ENCODE measurements at regions not wholly inside any gene's neighbourhood (a gene's known extent, or its start where the extent isn't known, plus 50 kb on each side); places are given as distances from the start of the nearest gene placed in this dataset.

GRCh38 chr16:35793601-35794000, 2334.2 kb downstream of the TP53TG3F start:
- TF ChIP-seq LEF1 (IDR thresholded peaks at IDR 0.05; ENCODE audit: borderline replicate concordance) = no peak
- TF ChIP-seq FOXA1 (IDR thresholded peaks at IDR 0.05) = no peak
- no peak for TF ChIP-seq BHLHE40 (IDR thresholded peaks at IDR 0.05; ENCODE audit: borderline replicate concordance)

All from HEK293T (cell line).